ENCODE measurements at regions not wholly inside any gene's neighbourhood (a gene's known extent, or its start where the extent isn't known, plus 50 kb on each side); places are given as distances from the start of the nearest gene placed in this dataset.

- DNase-seq (ENCODE audit: low spot score): no peak
Observed at GRCh38 chr16:54362591-54363206, 76.1 kb upstream of the IRX3 start.

- DNase-seq (ENCODE audit: low spot score): no peak
Observed at GRCh38 chr16:54361246-54361645, 74.7 kb upstream of the IRX3 start.

GRCh38 chr16:54360681-54361080 is 74.1 kb upstream of the IRX3 start:
- DNase-seq (ENCODE audit: low spot score): no peak

- no peak for DNase-seq (ENCODE audit: low spot score)
Observed at GRCh38 chr16:54359555-54359954, 73.0 kb upstream of the IRX3 start.

- no peak for DNase-seq (ENCODE audit: low spot score)
Observed at GRCh38 chr16:54359081-54359480, 72.5 kb upstream of the IRX3 start.

- no peak for DNase-seq (ENCODE audit: low spot score)
Observed at GRCh38 chr16:54356391-54356790, 69.8 kb upstream of the IRX3 start.

GRCh38 chr16:54355251-54355650 is 68.7 kb upstream of the IRX3 start:
- DNase-seq (ENCODE audit: low spot score): no peak

GRCh38 chr16:54353097-54353496 is 66.5 kb upstream of the IRX3 start:
- DNase-seq (ENCODE audit: low spot score): no peak

- DNase-seq (ENCODE audit: low spot score): no peak
Observed at GRCh38 chr16:54351171-54351570, 64.6 kb upstream of the IRX3 start.

- no peak for DNase-seq (ENCODE audit: low spot score)
Observed at GRCh38 chr16:54347961-54348360, 61.4 kb upstream of the IRX3 start.

- no peak for DNase-seq (ENCODE audit: low spot score)
Observed at GRCh38 chr16:54346041-54346440, 59.5 kb upstream of the IRX3 start.

GRCh38 chr16:54344646-54345630 is 58.4 kb upstream of the IRX3 start:
- no peak for DNase-seq (ENCODE audit: low spot score)

GRCh38 chr16:54342966-54343365 is 56.4 kb upstream of the IRX3 start:
- no peak for DNase-seq (ENCODE audit: low spot score)

GRCh38 chr16:54341892-54342776 is 55.5 kb upstream of the IRX3 start:
- DNase-seq (ENCODE audit: low spot score): no peak

- DNase-seq (ENCODE audit: low spot score): no peak
Observed at GRCh38 chr16:54340531-54340930, 53.9 kb upstream of the IRX3 start.

GRCh38 chr16:54336631-54337204 is 50.1 kb upstream of the IRX3 start:
- DNase-seq (ENCODE audit: low spot score): no peak

Measured in globus pallidus (tissue), 1 donor.